HepG2 (cell line): ENCODE measurements at regions not wholly inside any gene's neighbourhood (a gene's known extent, or its start where the extent isn't known, plus 50 kb on each side); places are given as distances from the start of the nearest gene placed in this dataset.

Source experiments
- ATAC-seq: fragments of 200-7000 bp; cut with Tn5 transposase; 3 replicates; pipeline ENCODE4 v1.9.1; 2020; ENCODE audit warnings: mild to moderate bottlenecking, moderate library complexity
- BruUV-seq: library from RNA; stranded (reverse); fragments of 400-500 nt; replicated peaks from 2 replicates; lab custom pipeline; 2021; lab: Mats Ljungman, UMichigan
- CTCF ChIA-PET: fragments of 300-600 bp; formaldehyde crosslinking; extraction: SDS; loops from one replicate; lab custom pipeline; 2021; ENCODE audit warnings: low total read pairs, inconsistent platforms, low intra/inter-chr PET ratio; lab: Yijun Ruan, JAX
- POLR2A ChIA-PET: fragments of 350-600 bp; sonication (Branson Sonifier 250); formaldehyde crosslinking; loops from one replicate; lab custom pipeline; 2020; ENCODE audit warnings: antibody characterized with exemption, inconsistent platforms; lab: Yijun Ruan, JAX
- DNase-seq: peaks from one replicate; pipeline ENCODE4 v3.0.0-alpha.2; 2015; ENCODE audit warnings: low spot score
- FAIRE-seq: peaks from 3 replicates; lab custom pipeline; 2011; peaks lifted over from hg19 to GRCh38; lab: Jason Lieb, UNC
- H2AFZ ChIP-seq: one replicate; pipeline ENCODE4 v1.6.1; 2011; ENCODE audit warnings: low read length, inconsistent platforms
- H3K27ac ChIP-seq: fragments of 300-600 bp; 3 replicates; pipeline ENCODE4 v1.8.0; 2011; ENCODE audit warnings: mixed run types, mild to moderate bottlenecking, mixed read lengths, low read length, inconsistent platforms; ENCODE audit not compliant: insufficient read depth; ENCODE audit errors: extremely low read length
- H3K27me3 ChIP-seq, 2 experiments: fragments of 200-600 bp in 1 of 2; 2 replicates in 1 of 2; 3 replicates in 1 of 2; pipeline versions ENCODE4 v1.6.0 to v1.8.0; 2011; ENCODE audit warnings: low read length in 2 of 2, mild to moderate bottlenecking in 2 of 2, moderate library complexity in 2 of 2, inconsistent platforms in 1 of 2; ENCODE audit not compliant: insufficient read depth in 2 of 2, control insufficient read depth in 1 of 2
- H3K36me3 ChIP-seq, 2 experiments: fragments of 200-600 bp in 1 of 2; replicated peaks in 1 of 2; 2 replicates in 1 of 2; 3 replicates in 1 of 2; pipeline versions ENCODE4 v1.5.1 to v1.8.0; 2011; ENCODE audit warnings: low read length in 2 of 2, inconsistent platforms in 1 of 2; ENCODE audit not compliant: insufficient read depth in 2 of 2, control insufficient read depth in 1 of 2
- H3K4me1 ChIP-seq: 2 replicates; pipeline ENCODE4 v1.5.1; 2012; ENCODE audit warnings: low read length, inconsistent platforms; ENCODE audit not compliant: insufficient read depth
- H3K4me2 ChIP-seq: 2 replicates; pipeline ENCODE4 v1.6.0; 2011; ENCODE audit warnings: low read depth, low read length, inconsistent platforms
- H3K4me3 ChIP-seq, 3 experiments: fragments of 200-600 bp in 1 of 3; sonication (generic), shearing (Covaris generic) in 1 of 3; replicated peaks in 1 of 3; 2 replicates each; pipeline ENCODE4 v1.5.1; 2011 to 2016; ENCODE audit warnings: low read length in 3 of 3, inconsistent platforms in 2 of 3, low read depth in 2 of 3, mild to moderate bottlenecking in 2 of 3, control low read depth in 1 of 3, mixed read lengths in 1 of 3; ENCODE audit not compliant: insufficient read depth in 1 of 3
- H3K79me2 ChIP-seq: one replicate; pipeline ENCODE4 v1.6.1; 2011; ENCODE audit warnings: low read length, inconsistent platforms; ENCODE audit not compliant: insufficient read depth
- H3K9ac ChIP-seq: 2 replicates; pipeline ENCODE4 v1.6.0; 2011; ENCODE audit warnings: mild to moderate bottlenecking, low read depth, low read length, inconsistent platforms; ENCODE audit not compliant: insufficient read depth
- H3K9me3 ChIP-seq: 2 replicates; pipeline ENCODE4 v1.5.1; 2012; ENCODE audit warnings: mild to moderate bottlenecking, low read length
- H4K20me1 ChIP-seq: 2 replicates; pipeline ENCODE4 v1.6.0; 2011; ENCODE audit warnings: inconsistent platforms, mild to moderate bottlenecking, low read length, moderate library complexity; ENCODE audit not compliant: insufficient read depth
- ARID2 ChIP-seq: sonication (generic); formaldehyde crosslinking; IDR thresholded peaks from 2 replicates; pipeline ENCODE4 v1.8.1; 2022; ENCODE audit warnings: mild to moderate bottlenecking, missing genetic modification reagents, borderline replicate concordance
- CEBPG ChIP-seq: IDR thresholded peaks from 2 replicates; pipeline ENCODE4 v1.6.1; 2016
- GFI1 ChIP-seq: sonication (generic); formaldehyde crosslinking; IDR thresholded peaks from 2 replicates; pipeline ENCODE4 v1.5.0; 2020; ENCODE audit warnings: missing genetic modification reagents, mild to moderate bottlenecking, borderline replicate concordance
- JUND ChIP-seq: sonication (generic); formaldehyde crosslinking; IDR thresholded peaks from 2 replicates; pipeline ENCODE4 v1.8.0; 2022; ENCODE audit warnings: mild to moderate bottlenecking, missing genetic modification reagents
- MYPOP ChIP-seq: sonication (generic); formaldehyde crosslinking; IDR thresholded peaks from 2 replicates; pipeline ENCODE4 v1.8.1; 2023; ENCODE audit warnings: mild to moderate bottlenecking, moderate library complexity, missing genetic modification reagents
- SALL2 ChIP-seq: sonication (generic); formaldehyde crosslinking; IDR thresholded peaks from 2 replicates; pipeline ENCODE4 v1.8.1; 2023; ENCODE audit warnings: mild to moderate bottlenecking, missing genetic modification reagents, inconsistent platforms
- SIN3A ChIP-seq: IDR thresholded peaks from 2 replicates; pipeline ENCODE4 v1.6.1; 2011; ENCODE audit warnings: low read depth, mild to moderate bottlenecking, control low read depth, low read length, borderline replicate concordance
- TBL1XR1 ChIP-seq: fragments of 150-350 bp; IDR thresholded peaks from 2 replicates; pipeline ENCODE4 v1.6.1; 2014; ENCODE audit warnings: borderline replicate concordance, low read length; ENCODE audit not compliant: partially characterized antibody
- ZKSCAN8 ChIP-seq: IDR thresholded peaks from 2 replicates; pipeline ENCODE4 v1.6.1; 2016; ENCODE audit warnings: borderline replicate concordance, missing genetic modification reagents, missing compliant biosample characterization
- ZSCAN12 ChIP-seq: sonication (generic); formaldehyde crosslinking; IDR thresholded peaks from 2 replicates; pipeline ENCODE4 v1.9.0; 2021; ENCODE audit warnings: mild to moderate bottlenecking, missing genetic modification reagents
- WGBS: methylation state at CpG from one replicate; pipeline ENCODE4 v1.1.6; 2017; ENCODE audit warnings: low lambda C conversion rate; 5-methylcytosine and 5-hydroxymethylcytosine counted together
- in situ Hi-C: cut with HindIII; loops from 2 replicates; pipeline ENCODE4 v1.10.0; 2017; ENCODE audit warnings: low pct_unique_long_range_greater_than_20kb; ENCODE audit not compliant: extremely low pct_ligation_motif_present
- intact Hi-C: fragments of 100-400 bp; cut with micrococcal nuclease; formaldehyde crosslinking; loops from one replicate; pipeline ENCODE4 v1.10.0; 2022; ENCODE audit not compliant: unreplicated experiment

- TF ChIP-seq MYPOP (CRISPR knock-in tag), result no peak
- no peak for TF ChIP-seq CEBPG (CRISPR knock-in tag)
- TF ChIP-seq TBL1XR1, result no peak
- no peak for TF ChIP-seq SALL2 (CRISPR knock-in tag)
- no peak for TF ChIP-seq GFI1 (CRISPR knock-in tag)
- TF ChIP-seq, all 625 proteins: peak for 0
These were observed 459.9 kb downstream of the RAP2B start (continued) for GRCh38 chr3:153621953-153622352.

DNA sequence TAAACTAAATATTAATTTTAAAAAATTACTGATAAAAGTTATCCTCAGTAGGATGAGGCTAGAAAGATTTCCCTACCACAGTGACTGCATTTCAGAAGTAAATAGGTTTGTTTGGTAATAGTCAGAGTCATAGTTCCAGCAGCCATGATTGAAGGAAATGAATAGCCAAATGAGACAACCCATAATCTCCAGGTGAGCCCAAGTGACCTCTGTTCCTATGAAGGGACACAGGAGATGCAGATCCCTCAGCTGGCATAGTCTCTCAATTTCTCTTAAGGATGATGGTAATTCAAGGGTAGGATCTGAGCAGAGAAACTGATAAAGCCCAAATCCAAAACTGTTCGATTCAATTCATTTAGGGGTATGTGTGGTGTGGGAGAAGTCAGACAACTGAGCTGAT is 461.8 kb downstream of the RAP2B start:
- Histone ChIP-seq H3K79me2 (no peaks in the 10 kb centered on the region), H3K27ac (no peak overlapping the region), H3K4me2 (no peak overlapping the region), H4K20me1 (no peaks in the 10 kb centered on the region), H3K36me3 (no peaks in the 10 kb centered on the region), H3K9ac (no peak overlapping the region), H3K4me1 (no peaks in the 10 kb centered on the region), H3K9me3 (no peaks in the 10 kb centered on the region), H3K4me3 (no peak overlapping the region), H3K27me3 (no peaks in the 10 kb centered on the region), H2AFZ (no peak overlapping the region)
- CTCF ChIA-PET, result no interaction called here
- ATAC-seq (no peak), FAIRE-seq (no peak), DNase-seq (no peak)
- BruUV-seq, result no TSS peak
- in situ Hi-C loops (no loop called here), intact Hi-C loops (no loop called here)
- TF ChIP-seq JUND, result no peak
- no peak for TF ChIP-seq ZSCAN12
- no peak for TF ChIP-seq ZKSCAN8 (CRISPR knock-in tag)
- TF ChIP-seq SIN3A, result no peak
- no peak for TF ChIP-seq ARID2 (CRISPR knock-in tag)
- POLR2A ChIA-PET, result no interaction called here
- WGBS, result 0% methylated on average over 1 of the region's 1 CpG
